ENCODE measurements at regions not wholly inside any gene's neighbourhood (a gene's known extent, or its start where the extent isn't known, plus 50 kb on each side); places are given as distances from the start of the nearest gene placed in this dataset.

DNA sequence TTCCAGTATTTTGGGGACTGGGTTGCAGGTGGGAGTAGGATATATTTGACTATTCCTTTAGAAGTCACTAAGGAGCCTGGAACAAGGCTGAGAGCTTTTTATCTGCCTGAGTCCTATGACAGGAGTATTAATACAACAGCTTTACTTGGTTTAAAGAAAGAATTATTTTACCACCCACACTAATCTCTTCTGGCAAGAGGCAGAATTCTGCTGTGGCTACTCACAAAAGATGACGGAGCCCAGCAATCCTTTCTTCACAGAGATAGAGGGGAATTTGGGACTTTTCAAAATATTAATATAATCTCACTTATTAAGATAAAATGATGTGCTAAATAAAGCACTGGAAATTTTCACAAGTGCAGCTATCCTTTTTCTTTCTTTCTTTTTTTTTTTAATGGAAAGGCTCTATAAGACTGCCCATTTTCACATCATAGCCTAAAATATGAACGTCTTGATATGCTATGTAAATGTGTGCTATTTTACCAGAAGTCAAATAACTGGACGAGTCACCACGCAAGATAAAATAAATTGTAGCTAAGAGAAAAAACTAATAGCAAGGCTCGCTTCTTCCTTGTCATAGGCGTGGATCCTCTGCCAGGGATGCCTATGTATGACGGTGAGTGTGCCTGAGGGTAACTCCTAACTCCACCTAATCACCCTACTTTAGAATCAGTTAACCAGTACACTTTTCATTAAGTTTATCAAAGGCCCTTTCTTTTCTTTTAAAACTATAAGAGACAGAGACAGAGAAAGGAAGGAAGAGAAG is 76.3 kb downstream of the ZNF608 start:
- Histone ChIP-seq H3K27me3 (replicated peaks; ENCODE audit: insufficient read depth) (no peaks in the 10 kb centered on the region), H3K4me3 (peak overlapping the region; percentile 20), H3K36me3 (no peaks in the 10 kb centered on the region), H3K9me3 (no peaks in the 10 kb centered on the region), H3K4me1 (ENCODE audit: control insufficient read depth in 1 of 2, low read depth in 2 of 2) (peaks cover 17 to 61% of the 10 kb centered on the region in 2 donors), H3K27ac (no peak overlapping the region)
- DNase-seq (ENCODE audit: low spot score), result no peak
- ATAC-seq (ENCODE audit: insufficient number of reproducible peaks, low FRiP score, low read depth), result no peak
- TF ChIP-seq, protein P1, sequence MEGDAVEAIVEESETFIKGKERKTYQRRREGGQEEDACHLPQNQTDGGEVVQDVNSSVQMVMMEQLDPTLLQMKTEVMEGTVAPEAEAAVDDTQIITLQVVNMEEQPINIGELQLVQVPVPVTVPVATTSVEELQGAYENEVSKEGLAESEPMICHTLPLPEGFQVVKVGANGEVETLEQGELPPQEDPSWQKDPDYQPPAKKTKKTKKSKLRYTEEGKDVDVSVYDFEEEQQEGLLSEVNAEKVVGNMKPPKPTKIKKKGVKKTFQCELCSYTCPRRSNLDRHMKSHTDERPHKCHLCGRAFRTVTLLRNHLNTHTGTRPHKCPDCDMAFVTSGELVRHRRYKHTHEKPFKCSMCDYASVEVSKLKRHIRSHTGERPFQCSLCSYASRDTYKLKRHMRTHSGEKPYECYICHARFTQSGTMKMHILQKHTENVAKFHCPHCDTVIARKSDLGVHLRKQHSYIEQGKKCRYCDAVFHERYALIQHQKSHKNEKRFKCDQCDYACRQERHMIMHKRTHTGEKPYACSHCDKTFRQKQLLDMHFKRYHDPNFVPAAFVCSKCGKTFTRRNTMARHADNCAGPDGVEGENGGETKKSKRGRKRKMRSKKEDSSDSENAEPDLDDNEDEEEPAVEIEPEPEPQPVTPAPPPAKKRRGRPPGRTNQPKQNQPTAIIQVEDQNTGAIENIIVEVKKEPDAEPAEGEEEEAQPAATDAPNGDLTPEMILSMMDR (IDR thresholded peaks at IDR 0.05), result no peak

DNA sequence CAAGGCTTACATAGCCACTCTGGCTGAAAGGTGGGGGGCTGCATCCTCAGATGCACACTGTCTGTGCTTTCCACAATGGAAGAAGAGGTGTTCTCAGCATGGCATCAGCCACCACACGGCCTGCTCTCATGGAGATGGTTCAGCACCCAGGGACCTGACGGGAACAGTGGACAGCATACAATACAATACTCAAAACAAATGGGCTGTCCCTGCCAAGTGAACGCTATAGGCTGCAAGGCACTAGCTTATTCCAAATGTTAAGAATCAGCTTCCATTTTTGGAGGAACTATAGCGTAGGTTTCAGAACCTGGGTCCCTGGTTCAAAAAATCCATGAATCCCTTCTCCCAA is 77.2 kb downstream of the ZNF608 start:
- no peaks in the 10 kb centered on the region for H3K36me3 ChIP-seq
- H3K4me1 ChIP-seq (ENCODE audit: control insufficient read depth in 1 of 2, low read depth in 2 of 2), result peaks cover 17 to 60% of the 10 kb centered on the region in 2 donors
- no peak overlapping the region for H3K4me3 ChIP-seq
- H3K27ac ChIP-seq, result no peak overlapping the region
- DNase-seq (ENCODE audit: low spot score) (no peak), ATAC-seq (ENCODE audit: insufficient number of reproducible peaks, low FRiP score, low read depth) (no peak)
- no peaks in the 10 kb centered on the region for H3K27me3 ChIP-seq (replicated peaks; ENCODE audit: insufficient read depth)
- TF ChIP-seq, protein P1 (IDR thresholded peaks at IDR 0.05), result no peak
- H3K9me3 ChIP-seq, result no peaks in the 10 kb centered on the region

DNA sequence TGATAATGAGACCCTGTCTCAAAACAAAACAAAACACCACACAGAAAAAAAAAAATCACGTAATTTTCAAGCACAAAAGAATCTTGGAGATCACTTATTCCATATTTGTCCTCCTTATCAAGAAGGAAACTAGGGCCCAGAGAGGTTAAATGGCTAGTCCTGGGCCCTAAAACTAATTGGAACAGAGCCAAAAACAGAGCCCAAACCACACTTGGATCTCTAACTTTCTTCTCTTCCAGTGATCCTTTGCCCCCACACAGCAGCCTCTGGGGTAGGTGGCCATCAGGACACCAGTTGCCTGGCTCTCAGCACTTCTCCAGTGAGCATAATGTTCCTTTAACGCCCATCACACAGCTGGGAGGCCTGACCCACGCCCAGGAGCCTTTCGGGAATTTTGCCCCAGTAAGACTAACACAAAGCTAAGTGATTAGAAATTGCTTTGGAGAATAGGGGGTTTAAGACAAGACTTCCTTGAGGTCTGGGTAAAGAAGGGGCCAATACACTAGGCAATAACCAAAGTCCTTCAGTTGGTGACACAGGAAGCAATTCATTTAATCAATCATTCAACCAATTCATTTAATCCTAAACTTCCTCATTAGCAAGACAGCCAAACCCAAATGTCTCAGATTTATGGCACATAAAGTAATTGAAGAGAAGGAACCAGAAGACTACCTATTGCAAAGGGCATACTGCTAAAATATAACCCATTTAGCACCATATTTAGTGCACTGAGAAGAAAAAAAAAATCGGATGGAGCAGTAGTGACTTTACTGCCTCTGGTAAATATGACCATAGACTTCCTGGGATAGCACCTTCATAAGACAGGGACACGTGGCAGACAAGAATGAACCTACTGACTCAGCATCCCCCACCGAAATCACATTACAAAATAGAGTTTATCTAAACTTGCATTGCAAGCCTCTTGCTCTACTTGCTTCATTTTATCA is 77.8 kb downstream of the ZNF608 start:
- H3K27ac ChIP-seq, result no peak overlapping the region
- no peak for DNase-seq (ENCODE audit: low spot score)
- TF ChIP-seq, protein P1 (IDR thresholded peaks at IDR 0.05), result no peak

DNA sequence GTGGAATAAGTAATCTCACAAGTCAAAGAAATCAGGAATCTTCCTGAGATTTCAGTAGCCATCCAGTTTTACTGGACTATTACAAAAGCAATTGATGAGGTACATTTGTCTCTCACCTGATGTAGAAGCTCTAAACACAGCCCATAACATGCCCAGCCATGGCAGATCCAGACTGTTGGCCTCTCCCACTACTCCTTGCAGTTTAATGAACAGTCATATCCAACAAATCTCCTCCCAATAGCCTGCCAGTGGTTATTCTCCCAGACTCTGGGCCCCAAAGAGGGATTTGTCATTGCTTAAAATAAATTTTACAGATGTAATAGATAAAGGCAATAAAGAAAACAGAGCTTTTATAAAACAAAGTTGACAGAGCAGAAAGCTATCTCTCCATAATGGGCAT is 80.8 kb downstream of the ZNF608 start:
- Histone ChIP-seq H3K9me3 (no peaks in the 10 kb centered on the region), H3K4me1 (ENCODE audit: control insufficient read depth in 1 of 2, low read depth in 2 of 2) (peaks cover 22 to 60% of the 10 kb centered on the region in 2 donors), H3K36me3 (no peaks in the 10 kb centered on the region), H3K27me3 (replicated peaks; ENCODE audit: insufficient read depth) (no peaks in the 10 kb centered on the region), H3K27ac (no peak overlapping the region), H3K4me3 (no peak overlapping the region)
- DNase-seq (ENCODE audit: low spot score) (no peak), ATAC-seq (ENCODE audit: insufficient number of reproducible peaks, low FRiP score, low read depth) (no peak)
- TF ChIP-seq, protein P1 (IDR thresholded peaks at IDR 0.05), result no peak

More for the DNA sequence above, 77.8 kb downstream of the ZNF608 start:
- Histone ChIP-seq H3K36me3 (no peaks in the 10 kb centered on the region), H3K9me3 (no peaks in the 10 kb centered on the region), H3K27me3 (replicated peaks; ENCODE audit: insufficient read depth) (no peaks in the 10 kb centered on the region), H3K4me1 (ENCODE audit: control insufficient read depth in 1 of 2, low read depth in 2 of 2) (peaks cover 17 to 63% of the 10 kb centered on the region in 2 donors), H3K4me3 (no peak overlapping the region)
- ATAC-seq (ENCODE audit: insufficient number of reproducible peaks, low FRiP score, low read depth), result no peak

DNA sequence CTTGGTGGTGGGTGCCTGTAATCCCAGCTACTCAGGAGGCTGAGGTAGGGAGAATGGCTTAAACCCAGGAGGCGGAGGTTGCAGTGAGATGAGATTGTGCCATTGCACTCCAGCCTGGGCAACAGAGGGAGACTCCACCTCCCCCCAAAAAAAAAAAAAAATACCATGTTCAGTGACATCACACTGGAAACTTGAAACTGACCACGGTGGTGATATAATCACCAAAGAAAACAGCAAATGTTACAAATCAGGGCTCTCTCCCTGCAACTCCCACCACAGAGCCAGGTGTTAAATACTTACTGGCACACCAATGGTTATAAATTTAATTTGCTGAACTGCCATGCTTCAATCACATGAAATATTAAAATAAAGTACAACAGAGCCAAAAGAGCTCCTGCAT is 81.4 kb downstream of the ZNF608 start:
- ATAC-seq (ENCODE audit: insufficient number of reproducible peaks, low FRiP score, low read depth) (no peak), DNase-seq (ENCODE audit: low spot score) (no peak)
- TF ChIP-seq, protein P1 (IDR thresholded peaks at IDR 0.05), result no peak

More for the DNA sequence above, 81.4 kb downstream of the ZNF608 start:
- no peaks in the 10 kb centered on the region for H3K27me3 ChIP-seq (replicated peaks; ENCODE audit: insufficient read depth)
- peaks cover 22 to 60% of the 10 kb centered on the region in 2 donors for H3K4me1 ChIP-seq (ENCODE audit: control insufficient read depth in 1 of 2, low read depth in 2 of 2)
- H3K36me3 ChIP-seq, result no peaks in the 10 kb centered on the region
- H3K9me3 ChIP-seq, result no peaks in the 10 kb centered on the region
- H3K27ac ChIP-seq, result no peak overlapping the region
- H3K4me3 ChIP-seq, result no peak overlapping the region

All from thoracic aorta (tissue), 2 donors.